Hematopoietic multipotent progenitor cell treated with erythropoietin and hydrocortisone succinate and interleukin-3 and kit ligand, for 15 days (in vitro differentiated cells): ENCODE measurements at regions not wholly inside any gene's neighbourhood (a gene's known extent, or its start where the extent isn't known, plus 50 kb on each side); places are given as distances from the start of the nearest gene placed in this dataset.
"Not testable (repeated sequence)": the region's sequence is repeated elsewhere in the genome, so short reads cannot be mapped to it uniquely, and the experiment has no call there.

Experiments
- DNase-seq: peaks from one replicate; pipeline ENCODE4 v3.0.0-alpha.2; 2015; ENCODE audit warnings: low spot score

DNA sequence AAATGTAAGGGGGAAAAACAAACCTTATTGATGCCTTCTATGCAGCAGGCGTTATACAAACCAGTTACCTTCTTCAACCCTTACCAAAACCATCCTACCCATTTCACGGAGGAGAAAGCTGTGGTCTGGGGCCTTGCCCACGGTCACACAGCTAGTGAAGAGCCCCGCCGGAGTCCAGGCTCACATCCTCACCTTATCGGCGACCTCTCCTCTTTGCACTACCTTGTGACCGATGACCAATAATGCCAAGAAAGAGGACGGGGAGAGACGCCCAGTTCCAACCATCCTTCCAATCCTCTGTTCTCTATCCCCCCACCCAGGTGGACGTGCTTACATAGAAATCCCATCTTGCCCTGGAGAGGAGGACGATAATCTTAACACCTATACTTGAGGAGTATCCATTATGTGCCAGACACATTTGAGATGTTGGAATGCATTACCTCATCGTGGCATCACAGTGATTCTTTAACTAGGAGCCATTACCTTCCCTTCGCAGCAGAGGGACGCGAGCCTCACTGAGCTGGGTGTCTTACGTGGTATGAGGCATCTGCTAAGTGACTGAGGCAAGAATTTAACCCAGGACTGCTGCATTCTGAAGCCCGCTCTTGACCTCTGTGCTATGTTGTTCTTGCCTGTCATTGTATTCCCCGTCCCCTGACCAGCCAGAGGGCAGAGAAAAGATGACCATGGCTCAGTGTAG lies 253.7 kb upstream of the B3GAT1 start:
- DNase-seq: no peak

DNA sequence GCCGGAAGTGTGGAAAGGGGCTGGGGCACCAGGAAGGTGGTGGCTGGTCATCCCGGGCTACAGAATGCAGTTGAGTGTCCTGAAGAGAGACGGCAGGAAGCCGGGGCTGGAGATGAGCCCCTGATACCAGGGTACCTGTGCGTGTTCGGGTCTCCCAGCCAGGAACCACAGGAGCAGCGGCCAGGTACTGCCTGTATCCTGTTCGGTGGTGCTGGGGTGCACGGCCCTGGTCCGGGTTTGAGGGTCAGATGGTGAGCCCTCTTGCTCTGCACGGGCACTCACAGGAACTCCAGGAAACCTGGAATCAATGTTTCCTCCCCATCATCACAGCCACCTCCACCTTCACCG lies 253.1 kb upstream of the B3GAT1 start:
- no peak for DNase-seq

DNA sequence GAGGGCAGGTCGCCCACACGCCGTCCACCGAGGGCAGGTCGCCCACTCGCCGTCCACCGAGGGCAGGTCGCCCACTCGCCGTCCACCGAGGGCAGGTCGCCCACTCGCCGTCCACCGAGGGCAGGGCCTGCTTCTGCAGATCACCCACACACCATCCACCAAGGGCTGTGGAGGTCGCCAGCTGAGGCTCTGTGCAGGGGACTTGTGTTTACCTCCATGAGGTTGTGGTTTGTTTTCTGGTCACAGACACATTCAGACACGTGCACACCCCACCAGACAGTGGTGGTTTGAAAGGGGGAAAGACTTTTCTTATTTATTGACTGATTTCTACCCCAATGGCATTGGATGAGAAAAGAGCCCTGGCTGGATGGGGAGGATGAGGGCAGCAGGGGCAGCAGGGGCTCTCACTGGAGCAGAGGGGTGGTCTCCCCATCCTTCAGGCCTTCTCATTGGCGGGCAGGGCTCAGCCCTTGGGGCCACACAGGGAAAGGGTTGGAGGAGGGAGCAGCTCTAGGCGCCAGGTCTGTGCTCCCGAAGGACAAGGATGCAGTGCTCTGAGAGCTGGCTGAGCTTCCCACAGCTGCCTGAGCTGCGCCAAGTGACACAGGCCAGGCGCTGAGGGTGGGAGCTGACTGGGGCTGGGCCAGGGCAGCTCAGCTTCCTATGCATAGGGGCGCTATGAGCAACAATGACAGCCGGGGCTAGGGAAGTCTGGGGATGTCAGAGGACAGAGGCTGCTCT lies 252.6 kb upstream of the B3GAT1 start:
- DNase-seq: no peak

DNA sequence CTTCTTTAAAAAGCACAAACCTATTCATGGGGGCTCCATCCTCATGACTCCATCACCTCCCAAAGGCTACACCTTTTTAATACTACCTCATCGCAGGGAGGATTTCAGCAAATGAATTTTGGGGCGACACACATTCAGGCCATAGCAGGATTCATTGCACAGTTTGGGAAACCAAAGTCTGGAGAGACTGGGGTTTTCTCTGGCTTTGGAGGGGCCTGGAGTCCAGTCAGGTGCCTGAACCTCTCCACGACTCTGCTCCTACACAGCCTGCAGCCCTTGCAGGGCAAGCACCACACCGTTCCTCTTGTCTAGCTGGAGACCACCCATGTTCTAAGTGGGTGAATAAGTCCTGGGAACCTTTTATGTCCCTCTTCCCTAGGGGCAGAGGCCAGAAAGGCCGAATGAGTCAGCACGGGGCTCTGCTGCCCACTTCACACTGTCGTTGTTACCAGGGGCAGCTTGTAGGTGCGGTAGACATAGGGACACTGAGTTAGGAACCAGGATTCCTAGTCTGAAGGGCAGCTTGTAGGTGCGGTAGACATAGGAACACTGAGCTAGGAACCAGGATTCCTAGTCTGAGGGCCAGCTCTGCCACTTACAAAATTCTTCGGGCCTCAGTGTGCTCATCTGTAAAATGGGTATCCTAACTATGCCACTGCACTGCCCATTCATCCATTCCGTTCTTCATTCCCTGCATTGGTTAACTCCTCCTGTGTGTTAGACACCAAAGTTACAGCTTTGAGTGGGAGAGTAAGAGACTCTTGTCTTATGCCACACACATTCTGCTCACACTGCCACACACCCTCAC lies 251.7 kb upstream of the B3GAT1 start:
- DNase-seq: no peak

DNA sequence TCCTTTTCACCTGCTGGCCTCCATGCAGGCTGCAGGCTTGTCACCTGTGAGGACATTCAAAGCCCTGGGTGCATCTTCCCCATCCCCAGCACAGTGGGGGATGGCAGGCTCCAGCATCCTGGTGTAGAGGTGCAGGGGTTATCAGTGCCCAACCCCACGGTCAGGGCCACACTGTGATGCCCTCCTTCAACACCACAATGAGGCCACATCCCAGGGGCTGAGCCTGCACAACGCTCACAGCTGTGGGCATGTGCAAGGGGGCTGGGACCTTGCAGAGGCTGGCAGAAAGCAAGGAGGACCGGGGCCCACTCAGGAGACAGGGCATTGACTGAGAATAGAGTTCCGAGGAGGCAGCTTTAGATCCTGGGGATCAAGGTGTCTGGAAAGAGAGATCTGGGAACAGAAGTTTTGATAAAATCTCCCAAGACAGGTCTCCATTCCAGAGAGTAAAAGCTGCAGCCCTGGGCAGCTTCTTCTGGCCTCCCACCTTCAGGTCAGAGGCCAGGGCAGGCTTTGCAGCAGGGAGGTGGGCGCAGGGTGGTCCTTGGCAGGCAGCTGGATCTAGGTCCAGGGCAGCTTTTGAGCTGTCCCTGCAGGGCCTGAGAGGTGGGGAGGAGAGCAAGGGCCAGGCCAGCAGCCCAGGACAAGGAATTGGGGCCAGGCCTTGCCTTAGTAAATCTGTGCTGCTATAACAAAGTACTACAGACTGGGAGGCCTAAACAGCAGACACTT lies 250.8 kb upstream of the B3GAT1 start:
- no peak for DNase-seq

DNA sequence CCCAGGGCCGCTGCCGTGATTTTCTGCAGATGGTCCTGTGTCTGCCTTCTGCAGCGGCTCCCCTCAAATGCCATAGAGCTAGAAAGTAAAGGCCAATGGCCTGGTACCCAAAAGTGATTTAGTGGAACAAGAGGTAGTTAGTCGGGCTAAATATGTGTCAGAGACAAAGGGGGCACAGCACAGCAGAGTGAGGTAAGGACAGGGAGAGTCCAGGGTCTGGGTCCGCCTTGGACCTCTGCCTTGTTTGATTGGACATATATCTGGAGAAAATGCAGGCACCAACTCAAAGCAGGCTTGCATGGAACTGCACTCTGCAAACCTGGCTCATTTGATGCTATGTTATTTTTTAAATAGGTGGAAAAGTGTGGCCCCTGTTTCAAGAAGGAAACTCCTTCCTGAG lies 249.6 kb upstream of the B3GAT1 start:
- DNase-seq: no peak

DNA sequence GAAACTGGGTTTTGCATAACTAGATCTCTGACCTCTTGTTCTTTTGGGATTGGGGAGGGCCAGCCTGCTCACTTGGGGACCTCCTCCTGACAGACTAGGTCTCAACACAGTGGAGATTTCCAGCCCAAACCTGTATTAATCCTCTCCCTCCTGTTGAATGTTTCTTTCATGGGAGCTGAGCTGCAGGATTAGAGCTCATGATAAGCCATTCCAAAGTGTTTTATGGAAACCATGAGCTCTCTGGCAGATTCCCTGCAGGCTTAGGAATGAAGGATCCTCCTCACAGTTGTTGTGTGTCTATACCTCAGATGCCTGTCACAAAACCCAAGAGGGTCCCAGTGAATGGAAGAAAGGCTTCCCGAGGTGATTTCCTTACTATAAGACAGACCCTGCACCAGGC lies 248.4 kb upstream of the B3GAT1 start:
- no peak for DNase-seq

DNA sequence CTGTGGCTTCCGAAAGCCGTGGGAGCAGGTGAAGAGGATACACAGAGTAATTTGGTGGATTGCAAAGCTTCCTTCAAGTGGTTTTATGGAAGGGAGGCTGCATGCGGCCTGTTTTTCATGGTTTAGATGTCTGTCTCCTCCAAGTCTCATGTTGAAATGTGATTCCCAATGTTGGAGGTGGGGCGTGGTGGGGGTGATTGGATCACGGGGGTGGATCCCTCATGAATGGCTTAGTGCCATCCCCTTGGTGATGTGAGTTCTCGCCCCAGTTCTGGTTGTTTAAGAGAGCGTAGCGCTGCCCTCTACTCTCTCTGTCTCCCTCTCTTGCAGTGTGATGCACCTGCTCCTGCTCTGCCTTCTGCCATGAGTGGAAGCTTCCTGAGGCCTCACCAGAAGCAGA lies 247.8 kb upstream of the B3GAT1 start:
- DNase-seq: no peak

DNA sequence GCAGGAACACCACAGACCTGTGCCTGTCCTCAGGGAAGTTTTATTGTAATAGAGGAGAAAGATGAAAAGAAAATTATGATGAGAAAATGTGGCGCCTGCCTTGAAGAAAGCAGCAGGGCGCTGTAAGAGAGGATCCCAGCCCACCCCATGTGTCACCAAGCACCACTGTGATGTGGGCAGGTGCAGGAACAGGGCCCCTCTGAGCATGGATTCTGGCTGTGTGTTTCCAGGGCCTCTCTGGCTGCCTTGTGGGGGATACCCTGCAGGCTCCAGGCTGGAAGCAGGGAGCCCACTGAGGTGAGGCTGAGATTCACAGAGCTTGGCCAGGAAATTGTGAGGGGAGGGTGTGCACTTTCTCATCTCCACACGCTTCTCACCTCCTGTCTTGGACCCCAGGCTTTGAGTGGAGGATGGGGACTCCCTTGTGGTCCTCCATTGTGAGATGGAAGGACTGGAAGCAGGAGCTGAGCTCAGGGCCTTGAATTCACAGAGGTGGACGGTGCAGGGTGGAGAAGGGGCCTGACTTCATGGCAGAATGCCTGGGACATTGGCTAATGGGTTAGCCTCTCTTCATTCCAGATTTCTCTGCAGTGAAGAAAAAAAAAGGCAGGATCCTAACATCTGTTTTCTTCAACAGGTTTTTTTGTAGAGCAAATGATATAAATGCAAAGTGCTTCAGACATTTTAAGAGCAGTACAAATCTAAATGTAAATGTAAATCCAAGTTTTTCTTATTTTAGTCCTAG lies 246.6 kb upstream of the B3GAT1 start:
- DNase-seq: no peak

DNA sequence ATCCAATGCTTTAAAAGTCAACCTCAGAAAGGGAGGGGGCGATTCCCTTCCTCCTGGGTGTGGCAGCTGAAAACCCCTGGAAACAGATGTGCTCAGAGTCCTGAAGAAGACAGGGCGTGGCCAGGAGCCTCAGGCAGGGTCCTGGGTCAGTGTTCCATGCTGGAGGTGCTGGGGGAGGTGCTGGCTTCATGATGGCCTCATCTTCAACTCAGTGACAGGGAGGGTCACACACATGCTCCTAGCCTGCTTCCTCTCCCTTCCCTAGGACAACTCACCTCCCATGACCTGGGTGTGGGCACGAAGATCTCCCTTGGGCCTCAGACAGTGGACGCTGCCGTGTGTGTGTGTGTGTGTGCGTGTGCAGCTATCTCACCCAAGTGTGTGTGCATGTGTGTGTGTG lies 245.6 kb upstream of the B3GAT1 start:
- no peak for DNase-seq

DNA sequence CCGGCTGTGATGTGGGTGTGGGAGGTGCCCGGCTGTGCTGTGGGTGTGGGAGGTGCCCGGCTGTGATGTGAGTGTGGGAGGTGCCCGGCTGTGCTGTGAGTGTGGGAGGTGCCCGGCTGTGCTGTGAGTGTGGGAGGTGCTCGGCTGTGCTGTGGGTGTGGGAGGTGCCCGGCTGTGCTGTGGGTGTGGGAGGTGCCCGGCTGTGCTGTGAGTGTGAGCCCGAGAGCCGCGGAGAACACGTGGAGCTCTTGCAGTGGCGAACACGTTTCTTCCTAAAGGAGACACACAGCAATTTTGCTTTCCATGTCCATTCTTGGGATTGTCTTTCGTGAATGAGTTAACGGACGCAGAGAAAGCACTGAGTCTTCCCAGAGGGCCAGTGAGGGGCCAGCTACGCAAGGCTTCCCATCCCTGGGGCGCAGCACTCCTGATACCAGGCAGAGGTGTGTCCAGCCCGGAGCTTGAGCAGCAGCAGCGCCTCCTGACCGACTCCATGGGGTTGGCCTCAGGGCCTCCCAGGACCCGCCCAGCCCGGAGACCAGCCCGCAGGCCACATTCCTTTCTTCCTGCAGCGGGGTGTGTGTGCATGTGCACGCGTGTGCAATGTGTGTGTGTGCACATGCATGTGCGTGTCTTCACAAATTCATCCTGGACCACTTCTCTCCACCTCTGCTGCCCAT lies 245.0 kb upstream of the B3GAT1 start:
- DNase-seq: no peak

DNA sequence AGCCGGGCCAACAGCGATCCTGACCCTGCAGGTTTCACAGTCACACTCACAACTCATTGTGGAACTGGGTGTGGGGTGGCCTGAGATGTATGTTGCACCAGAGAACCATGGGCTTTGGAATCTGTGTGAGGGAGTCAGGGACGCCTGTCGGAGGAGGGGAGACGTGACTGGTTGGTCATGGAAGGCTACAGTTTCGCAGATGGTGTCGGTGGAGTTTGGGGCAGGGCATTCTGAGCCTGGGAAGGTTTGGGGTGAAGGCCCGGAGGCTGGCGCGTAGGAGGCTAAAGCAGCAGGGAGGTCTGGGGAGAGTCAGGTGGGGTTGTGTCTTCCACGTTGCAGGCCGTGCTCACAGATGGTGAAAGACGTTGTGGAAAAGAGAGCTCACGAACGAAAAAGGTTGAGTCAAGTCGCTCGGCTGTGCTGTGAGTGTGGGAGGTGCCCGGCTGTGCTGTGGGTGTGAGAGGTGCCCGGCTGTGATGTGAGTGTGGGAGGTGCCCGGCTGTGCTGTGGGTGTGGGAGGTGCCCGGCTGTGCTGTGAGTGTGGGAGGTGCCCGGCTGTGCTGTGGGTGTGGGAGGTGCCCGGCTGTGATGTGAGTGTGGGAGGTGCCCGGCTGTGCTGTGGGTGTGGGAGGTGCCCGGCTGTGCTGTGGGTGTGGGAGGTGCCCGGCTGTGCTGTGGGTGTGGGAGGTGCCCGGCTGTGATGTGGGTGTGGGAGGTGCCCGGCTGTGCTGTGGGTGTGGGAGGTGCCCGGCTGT lies 244.2 kb upstream of the B3GAT1 start:
- DNase-seq: not testable (repeated sequence)

DNA sequence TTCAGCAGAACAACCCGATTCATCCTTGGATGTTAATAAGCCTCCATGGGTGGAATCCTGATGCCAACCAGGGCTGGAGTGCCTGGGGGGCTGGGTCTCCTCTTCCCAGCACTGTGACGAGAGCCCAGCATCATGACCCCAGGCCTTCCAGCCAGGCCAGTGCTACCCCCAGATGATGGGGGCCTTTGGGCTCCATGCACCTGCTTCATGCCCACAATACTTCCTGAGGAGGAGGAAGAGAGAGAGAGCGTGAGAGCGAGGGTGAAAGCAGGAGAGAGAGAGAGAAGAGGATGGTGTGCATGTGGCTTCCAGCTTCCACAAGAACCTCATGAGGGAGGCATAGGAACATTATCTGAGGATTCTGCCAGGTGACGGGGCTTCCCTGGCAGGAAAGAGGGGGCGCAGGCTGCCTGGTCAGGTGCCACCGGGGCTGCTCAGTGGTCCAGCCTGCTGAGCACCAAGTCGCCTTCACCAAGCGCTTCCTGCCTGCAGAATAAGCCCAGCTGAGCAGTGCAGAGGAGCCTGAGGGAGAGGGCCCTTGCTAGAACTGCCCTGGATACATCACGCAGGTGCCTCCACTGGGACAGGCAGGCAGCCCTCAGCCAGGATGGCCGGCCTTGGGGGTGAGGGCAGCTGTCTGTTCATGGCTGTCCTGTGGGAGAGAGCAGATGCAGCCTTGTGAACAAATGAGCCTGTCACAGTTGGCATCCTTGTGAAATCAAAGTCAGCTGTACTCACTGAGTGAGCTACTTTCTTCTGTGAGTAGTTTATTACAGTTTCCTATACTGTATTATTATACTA lies 243.3 kb upstream of the B3GAT1 start:
- DNase-seq: no peak

DNA sequence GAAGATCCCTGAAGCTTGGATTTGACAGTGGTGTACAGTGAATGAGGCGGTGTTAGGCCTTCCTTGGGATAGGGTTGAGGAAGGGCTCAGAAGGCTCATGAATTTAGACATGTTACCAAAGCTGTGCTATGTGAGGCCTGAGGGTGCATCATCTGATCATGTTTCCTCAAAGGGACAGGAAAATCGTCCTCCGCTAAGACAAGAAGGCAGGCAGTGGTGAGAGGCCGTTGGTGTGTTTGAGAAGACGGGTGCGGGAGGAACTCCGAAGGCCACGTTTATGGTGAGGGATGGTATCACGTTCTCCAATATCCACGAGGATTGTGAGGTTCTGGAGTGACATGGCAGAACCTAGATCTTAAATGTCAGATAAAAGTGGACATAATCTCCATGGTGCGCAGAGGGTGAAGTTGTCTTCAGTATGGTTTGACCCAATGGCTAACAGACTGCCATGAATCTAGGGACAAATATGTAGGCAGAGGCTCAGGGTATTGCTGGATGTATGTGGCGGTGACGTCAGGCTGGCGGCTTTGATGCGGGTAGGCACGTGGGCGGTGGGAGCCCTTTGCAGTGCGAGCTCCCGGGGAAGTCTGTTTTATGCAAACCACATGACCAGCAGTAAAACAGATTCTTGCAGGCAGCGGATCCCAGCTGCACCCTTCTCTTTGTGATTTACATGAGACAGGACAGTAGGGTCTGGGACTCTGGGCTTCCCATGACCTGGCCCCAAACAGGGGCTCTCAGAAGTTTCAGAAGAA lies 242.3 kb upstream of the B3GAT1 start:
- no peak for DNase-seq

DNA sequence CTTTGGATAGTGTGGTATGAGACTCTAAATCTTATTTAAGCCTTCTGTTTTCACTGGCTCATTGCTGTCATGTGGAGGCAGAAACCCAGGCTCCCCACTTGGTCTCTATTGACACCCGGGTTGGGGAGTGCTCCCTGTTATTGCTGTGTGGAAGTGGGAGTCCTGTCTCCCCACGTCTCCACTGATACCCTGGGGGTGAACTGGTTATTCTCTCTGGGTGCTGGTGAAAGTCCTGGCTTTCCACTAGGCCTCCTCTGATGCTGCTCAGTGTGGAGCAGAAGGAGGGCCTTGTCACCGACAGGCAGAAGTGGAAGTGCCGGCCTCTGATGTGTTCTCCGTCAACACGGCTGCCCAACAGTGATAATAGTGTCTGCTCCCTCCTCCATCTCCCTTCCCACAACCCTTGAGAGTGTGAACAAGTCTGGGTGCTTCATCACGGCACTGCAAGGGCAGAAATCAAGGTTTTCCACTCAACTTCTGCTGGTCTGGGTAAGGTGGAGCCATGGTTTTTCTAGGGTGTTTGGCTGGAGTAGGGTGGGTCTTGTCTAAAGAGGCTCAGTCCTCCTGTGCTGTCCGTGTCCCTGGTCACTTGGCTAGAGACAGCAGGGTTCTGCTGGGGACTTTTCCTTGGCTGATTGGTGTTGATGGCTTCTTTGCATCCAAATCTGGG lies 240.7 kb upstream of the B3GAT1 start:
- DNase-seq: no peak

DNA sequence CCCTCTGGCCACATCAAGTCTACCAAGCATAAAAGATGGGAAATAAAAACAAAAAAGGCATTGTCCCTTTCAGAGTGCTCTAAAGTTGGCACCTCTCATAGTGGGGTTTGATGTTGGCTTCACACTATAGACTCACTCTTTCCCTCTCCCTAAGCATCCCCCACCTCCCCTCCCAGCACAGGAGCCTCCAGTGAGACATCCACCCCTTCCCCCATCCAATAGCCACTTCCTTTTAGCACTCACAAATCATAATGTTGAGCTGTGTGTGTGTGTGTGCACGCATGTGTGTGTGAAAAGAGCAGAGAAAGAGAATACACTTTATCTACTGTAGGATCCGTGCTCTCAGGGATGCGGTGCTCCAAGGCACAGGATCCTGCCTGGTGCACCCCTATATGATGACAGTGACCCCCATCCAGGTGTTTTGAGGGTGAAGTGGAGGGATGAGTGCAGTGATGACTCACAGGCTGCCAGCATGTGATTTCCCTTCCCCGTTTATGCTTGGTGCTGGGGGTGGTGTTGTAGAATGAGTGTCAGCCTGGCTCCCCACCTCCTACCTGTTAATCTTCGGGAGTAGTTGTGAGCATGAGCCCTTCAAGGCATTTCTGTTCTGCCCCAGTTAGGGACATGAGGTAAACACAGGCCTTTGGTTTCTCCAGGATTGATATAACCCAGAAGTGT lies 235.2 kb upstream of the B3GAT1 start:
- no peak for DNase-seq

DNA sequence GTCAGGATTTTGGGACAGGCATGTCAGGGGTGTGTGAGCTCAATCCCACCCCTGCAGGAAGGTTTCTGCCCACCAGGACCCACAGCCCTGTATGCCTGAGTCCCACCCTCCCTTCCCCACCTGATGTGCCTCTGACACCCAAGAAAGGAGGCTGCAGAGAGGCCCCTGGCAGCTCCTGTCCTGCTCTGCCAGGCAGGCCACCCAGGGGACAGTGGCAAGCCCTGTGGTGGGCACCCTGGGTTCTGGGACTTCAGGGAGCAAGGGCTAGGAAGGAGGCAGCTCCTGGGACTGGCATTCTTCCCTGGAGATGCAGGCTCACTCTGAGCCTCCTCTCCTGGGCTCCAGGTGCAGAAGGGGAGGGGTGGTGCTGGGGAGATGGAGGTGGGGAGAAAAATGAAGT lies 234.5 kb upstream of the B3GAT1 start:
- DNase-seq: no peak

DNA sequence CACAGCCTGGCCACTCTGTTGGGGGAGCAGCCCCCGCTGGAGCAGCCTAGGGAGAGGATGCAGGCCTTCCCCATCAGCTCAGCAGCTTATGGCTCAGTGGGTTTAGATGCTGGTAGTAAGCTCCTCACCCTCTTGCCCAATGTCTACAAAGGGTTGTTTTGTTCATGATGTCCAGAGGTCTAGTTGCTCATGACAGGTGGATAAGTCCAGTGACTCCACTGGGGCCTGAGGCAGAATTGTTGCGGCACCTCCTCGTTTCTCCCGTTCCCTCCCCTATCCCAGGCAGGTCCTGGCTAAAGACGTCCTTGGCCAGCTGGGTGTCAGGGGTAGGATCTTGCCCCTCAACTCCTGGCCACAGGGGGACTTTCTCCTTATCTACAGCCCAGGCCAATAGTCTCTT lies 233.5 kb upstream of the B3GAT1 start:
- DNase-seq: no peak
